Vagina (tissue), 2 donors: ENCODE measurements at regions not wholly inside any gene's neighbourhood (a gene's known extent, or its start where the extent isn't known, plus 50 kb on each side); places are given as distances from the start of the nearest gene placed in this dataset.

ENCODE experiments used
- POLR2A ChIP-seq, 2 donors: fragments of 450-650 bp; IDR thresholded peaks; one replicate each; pipeline ENCODE4 v1.6.1; 2017; ENCODE audit warnings: antibody characterized with exemption in 2 of 2, mild to moderate bottlenecking in 2 of 2, moderate library complexity in 2 of 2
- TF ChIP-seq, protein P1 (sequence below), 3 experiments: fragments of 450-650 bp in 2 of 3; fragments of 200-600 bp in 1 of 3; sonication (generic) in 1 of 3; IDR thresholded peaks; one replicate each; pipeline ENCODE4 v1.5.1; 2017 to 2019; ENCODE audit warnings: antibody characterized with exemption in 3 of 3, mild to moderate bottlenecking in 2 of 3, moderate library complexity in 2 of 3

DNA sequence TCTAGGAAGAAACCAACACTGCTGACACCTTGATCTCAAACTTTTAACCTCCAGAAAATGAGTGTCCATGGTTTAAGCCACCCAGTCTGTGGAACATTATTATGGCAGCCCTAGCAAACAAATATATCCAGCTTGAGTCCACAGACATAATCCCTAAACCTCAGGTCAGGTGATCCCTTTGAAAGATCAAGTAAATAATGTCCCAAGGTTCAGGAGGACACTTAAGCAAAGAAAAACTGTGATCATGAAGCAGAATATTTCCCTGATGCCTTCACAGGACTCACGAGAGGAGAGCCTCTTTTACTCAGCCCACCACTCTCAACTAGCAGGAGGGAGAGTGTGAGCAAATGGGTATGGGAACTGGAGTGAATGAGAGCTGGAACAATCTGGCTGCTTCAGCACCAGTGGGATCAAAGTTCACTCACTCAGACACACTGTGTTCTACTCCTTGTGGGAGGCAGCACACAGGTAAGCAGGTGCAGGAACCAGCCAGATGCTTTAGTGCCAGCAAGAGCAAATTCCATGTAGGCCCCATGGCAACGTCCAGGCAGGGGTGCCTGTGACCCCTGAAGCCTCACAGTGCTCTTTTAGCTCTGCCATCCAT is 608.4 kb downstream of the RAB28 start:
- TF ChIP-seq, protein P1, sequence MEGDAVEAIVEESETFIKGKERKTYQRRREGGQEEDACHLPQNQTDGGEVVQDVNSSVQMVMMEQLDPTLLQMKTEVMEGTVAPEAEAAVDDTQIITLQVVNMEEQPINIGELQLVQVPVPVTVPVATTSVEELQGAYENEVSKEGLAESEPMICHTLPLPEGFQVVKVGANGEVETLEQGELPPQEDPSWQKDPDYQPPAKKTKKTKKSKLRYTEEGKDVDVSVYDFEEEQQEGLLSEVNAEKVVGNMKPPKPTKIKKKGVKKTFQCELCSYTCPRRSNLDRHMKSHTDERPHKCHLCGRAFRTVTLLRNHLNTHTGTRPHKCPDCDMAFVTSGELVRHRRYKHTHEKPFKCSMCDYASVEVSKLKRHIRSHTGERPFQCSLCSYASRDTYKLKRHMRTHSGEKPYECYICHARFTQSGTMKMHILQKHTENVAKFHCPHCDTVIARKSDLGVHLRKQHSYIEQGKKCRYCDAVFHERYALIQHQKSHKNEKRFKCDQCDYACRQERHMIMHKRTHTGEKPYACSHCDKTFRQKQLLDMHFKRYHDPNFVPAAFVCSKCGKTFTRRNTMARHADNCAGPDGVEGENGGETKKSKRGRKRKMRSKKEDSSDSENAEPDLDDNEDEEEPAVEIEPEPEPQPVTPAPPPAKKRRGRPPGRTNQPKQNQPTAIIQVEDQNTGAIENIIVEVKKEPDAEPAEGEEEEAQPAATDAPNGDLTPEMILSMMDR (IDR thresholded peaks at IDR 0.05): no peak
- no peak for TF ChIP-seq POLR2A (IDR thresholded peaks at IDR 0.05)
